HEK293T (cell line): ENCODE measurements at regions not wholly inside any gene's neighbourhood (a gene's known extent, or its start where the extent isn't known, plus 50 kb on each side); places are given as distances from the start of the nearest gene placed in this dataset.

Experiments used
- ARNT ChIP-seq: fragments of 450-650 bp; IDR thresholded peaks from 2 replicates; pipeline ENCODE4 v1.6.1; 2017; ENCODE audit warnings: mild to moderate bottlenecking
- BHLHE40 ChIP-seq: fragments of 450-650 bp; IDR thresholded peaks from 2 replicates; pipeline ENCODE4 v1.6.1; 2016; ENCODE audit warnings: mild to moderate bottlenecking, moderate library complexity, borderline replicate concordance
- ELF4 ChIP-seq: fragments of 450-650 bp; IDR thresholded peaks from 2 replicates; pipeline ENCODE4 v1.6.1; 2017; ENCODE audit warnings: antibody characterized with exemption
- FOXA1 ChIP-seq: fragments of 450-650 bp; IDR thresholded peaks from 2 replicates; pipeline ENCODE4 v1.6.1; 2016; ENCODE audit warnings: mild to moderate bottlenecking
- FOXK2 ChIP-seq: fragments of 450-650 bp; IDR thresholded peaks from 2 replicates; pipeline ENCODE4 v1.6.1; 2016; ENCODE audit warnings: mild to moderate bottlenecking
- FOXM1 ChIP-seq: fragments of 450-650 bp; IDR thresholded peaks from 2 replicates; pipeline ENCODE4 v1.6.1; 2017; ENCODE audit warnings: mild to moderate bottlenecking, borderline replicate concordance
- HDGF ChIP-seq: fragments of 450-650 bp; IDR thresholded peaks from 2 replicates; pipeline ENCODE4 v1.6.1; 2017; ENCODE audit warnings: antibody characterized with exemption, borderline replicate concordance
- LEF1 ChIP-seq: fragments of 450-650 bp; IDR thresholded peaks from 2 replicates; pipeline ENCODE4 v1.6.1; 2017; ENCODE audit warnings: mild to moderate bottlenecking, borderline replicate concordance
- NFRKB ChIP-seq: fragments of 450-650 bp; IDR thresholded peaks from 2 replicates; pipeline ENCODE4 v1.6.1; 2016; ENCODE audit warnings: mild to moderate bottlenecking, moderate library complexity
- PKNOX1 ChIP-seq: fragments of 450-650 bp; IDR thresholded peaks from 2 replicates; pipeline ENCODE4 v1.6.1; 2016
- SP1 ChIP-seq: fragments of 450-650 bp; IDR thresholded peaks from 2 replicates; pipeline ENCODE4 v1.6.1; 2017
- SUZ12 ChIP-seq: fragments of 450-650 bp; IDR thresholded peaks from 2 replicates; pipeline ENCODE4 v1.6.1; 2016; ENCODE audit warnings: mild to moderate bottlenecking
- TARDBP ChIP-seq: fragments of 450-650 bp; IDR thresholded peaks from 2 replicates; pipeline ENCODE4 v1.6.1; 2016
- ZNF384 ChIP-seq: fragments of 450-650 bp; IDR thresholded peaks from 2 replicates; pipeline ENCODE4 v1.6.1; 2016

GRCh38 chr7:124192885-124193284 lies 160.0 kb upstream of the TMEM229A start:
- TF ChIP-seq ZNF384 = no peak
- no peak for TF ChIP-seq TARDBP
- TF ChIP-seq PKNOX1 = no peak
- TF ChIP-seq ELF4 = no peak
- TF ChIP-seq FOXM1 = no peak
- no peak for TF ChIP-seq SUZ12
- TF ChIP-seq LEF1 = no peak
- TF ChIP-seq ARNT = no peak
- TF ChIP-seq FOXK2 = no peak
- no peak for TF ChIP-seq HDGF
- TF ChIP-seq FOXA1 = no peak
- TF ChIP-seq SP1 = no peak
- TF ChIP-seq NFRKB = no peak
- no peak for TF ChIP-seq BHLHE40
